Caco-2 (cell line): ENCODE measurements at regions not wholly inside any gene's neighbourhood (a gene's known extent, or its start where the extent isn't known, plus 50 kb on each side); places are given as distances from the start of the nearest gene placed in this dataset.
"Not testable (repeated sequence)": the region's sequence is repeated elsewhere in the genome, so short reads cannot be mapped to it uniquely, and the experiment has no call there.

ENCODE experiments used
- BruUV-seq: library from RNA; stranded (reverse); fragments of 400-500 nt; replicated peaks from 2 replicates; lab custom pipeline; 2021; lab: Mats Ljungman, UMichigan
- CTCF ChIA-PET: fragments of 300-600 bp; sonication (Branson Sonifier 250); formaldehyde crosslinking; loops from one replicate; lab custom pipeline; 2022; ENCODE audit warnings: antibody characterized with exemption; lab: Charles Lee
- POLR2A ChIA-PET: fragments of 300-600 bp; sonication (Branson Sonifier 250); formaldehyde crosslinking; loops from one replicate; lab custom pipeline; 2022; ENCODE audit warnings: antibody characterized with exemption; lab: Charles Lee
- DNase-seq, 2 experiments: peaks; one replicate each; pipeline versions ENCODE4 v3.0.0 to v3.0.0-alpha.2; 2020 to 2022
- H3K27me3 ChIP-seq: replicated peaks from 2 replicates; pipeline ENCODE4 v1.6.0; 2011; ENCODE audit warnings: low read length; ENCODE audit not compliant: control insufficient read depth, insufficient read depth
- H3K36me3 ChIP-seq: 2 replicates; pipeline ENCODE4 v1.5.1; 2011; ENCODE audit warnings: low read length; ENCODE audit not compliant: control insufficient read depth, insufficient read depth
- H3K4me1 ChIP-seq: fragments of 250-450 bp; sonication (Bioruptor Pico); 2 replicates; pipeline ENCODE4 v1.5.1; 2020; ENCODE audit warnings: mild to moderate bottlenecking
- H3K4me3 ChIP-seq: 2 replicates; pipeline ENCODE4 v1.5.1; 2011; ENCODE audit warnings: low read depth, mild to moderate bottlenecking, control low read depth, low read length
- H3K9me3 ChIP-seq: fragments of 250-450 bp; sonication (Bioruptor Pico); 2 replicates; pipeline ENCODE4 v1.5.1; 2020; ENCODE audit warnings: mild to moderate bottlenecking, moderate library complexity
- H3K27ac Mint-ChIP-seq: one replicate; pipeline ENCODE4 v1.8.0; 2022; ENCODE audit warnings: mixed read lengths; ENCODE audit not compliant: unreplicated experiment
- H3K27me3 Mint-ChIP-seq: one replicate; pipeline ENCODE4 v1.8.0; 2022; ENCODE audit warnings: mixed read lengths; ENCODE audit not compliant: insufficient read depth, unreplicated experiment
- H3K36me3 Mint-ChIP-seq: one replicate; pipeline ENCODE4 v1.8.0; 2022; ENCODE audit warnings: mild to moderate bottlenecking, mixed read lengths; ENCODE audit not compliant: insufficient read depth, unreplicated experiment
- H3K4me1 Mint-ChIP-seq: one replicate; pipeline ENCODE4 v1.8.0; 2022; ENCODE audit warnings: low read depth, mixed read lengths; ENCODE audit not compliant: unreplicated experiment
- H3K4me3 Mint-ChIP-seq: one replicate; pipeline ENCODE4 v1.8.0; 2022; ENCODE audit warnings: mild to moderate bottlenecking, moderate library complexity, mixed read lengths; ENCODE audit not compliant: unreplicated experiment
- H3K9me3 Mint-ChIP-seq: one replicate; pipeline ENCODE4 v1.8.0; 2022; ENCODE audit warnings: mixed read lengths; ENCODE audit not compliant: unreplicated experiment
- CTCF ChIP-seq, 2 experiments: fragments of 200-600 bp in 1 of 2; IDR thresholded peaks; 1 replicate in 1 of 2; 2 replicates in 1 of 2; pipeline versions ENCODE4 v1.5.1 to v1.8.0; 2011 to 2022; ENCODE audit warnings: antibody characterized with exemption in 1 of 2, control low read depth in 1 of 2, inconsistent platforms in 1 of 2, low read depth in 1 of 2, low read length in 1 of 2, mild to moderate bottlenecking in 1 of 2, moderate library complexity in 1 of 2; ENCODE audit not compliant: insufficient read depth in 1 of 2, severe bottlenecking in 1 of 2, unreplicated experiment in 1 of 2
- intact Hi-C: fragments of 100-400 bp; cut with micrococcal nuclease; formaldehyde crosslinking; loops from one replicate; pipeline ENCODE4 v1.10.0; 2022; ENCODE audit not compliant: unreplicated experiment

GRCh38 chr10:34904191-34904590, 89.1 kb upstream of the PARD3 start:
- POLR2A ChIA-PET = no interaction called here
- H3K36me3 ChIP-seq = no peaks in the 10 kb centered on the region
- no peaks in the 10 kb centered on the region for H3K9me3 ChIP-seq
- H3K27me3 ChIP-seq = no peaks in the 10 kb centered on the region
- no peak overlapping the region for H3K4me3 ChIP-seq
- no peaks in the 10 kb centered on the region for H3K4me1 Mint-ChIP-seq
- H3K4me1 ChIP-seq = no peaks in the 10 kb centered on the region
- no peaks in the 10 kb centered on the region for H3K36me3 Mint-ChIP-seq
- CTCF ChIA-PET = no interaction called here
- H3K4me3 Mint-ChIP-seq = no peak overlapping the region
- intact Hi-C loops = no loop called here
- BruUV-seq = no TSS peak
- TF ChIP-seq CTCF (IDR thresholded peaks at IDR 0.05; ENCODE audit: insufficient read depth in 1 of 2, low read depth in 1 of 2, low read length in 1 of 2, severe bottlenecking in 1 of 2, unreplicated experiment in 1 of 2) = no peak
- no peaks in the 10 kb centered on the region for H3K27me3 Mint-ChIP-seq
- no peaks in the 10 kb centered on the region for H3K9me3 Mint-ChIP-seq
- DNase-seq = no peak
- H3K27ac Mint-ChIP-seq = no peak overlapping the region

GRCh38 chr10:34899161-34899560, 84.1 kb upstream of the PARD3 start:
- no peaks in the 10 kb centered on the region for H3K27me3 ChIP-seq
- no peaks in the 10 kb centered on the region for H3K36me3 ChIP-seq
- TF ChIP-seq CTCF (IDR thresholded peaks at IDR 0.05; ENCODE audit: insufficient read depth in 1 of 2, low read depth in 1 of 2, low read length in 1 of 2, severe bottlenecking in 1 of 2, unreplicated experiment in 1 of 2) = no peak
- DNase-seq = no peak
- POLR2A ChIA-PET = no interaction called here
- Mint-ChIP-seq H3K4me3 (no peak overlapping the region), H3K27me3 (peaks cover 6% of the 10 kb centered on the region), H3K4me1 (no peaks in the 10 kb centered on the region), H3K36me3 (no peaks in the 10 kb centered on the region), H3K27ac (no peak overlapping the region), H3K9me3 (no peaks in the 10 kb centered on the region)
- H3K9me3 ChIP-seq = no peaks in the 10 kb centered on the region
- no peak overlapping the region for H3K4me3 ChIP-seq
- no TSS peak for BruUV-seq
- H3K4me1 ChIP-seq = no peaks in the 10 kb centered on the region
- intact Hi-C loops = no loop called here
- CTCF ChIA-PET = interaction anchor here (0.7 kb wide), 1 partner anchor 128 kb away, joined by 3 read pairs; no protein-coding TSS in a partner anchor

GRCh38 chr10:34895977-34896376, 80.9 kb upstream of the PARD3 start:
- peaks cover 6% of the 10 kb centered on the region for H3K27me3 Mint-ChIP-seq
- no peak for DNase-seq
- Histone ChIP-seq H3K9me3 (no peaks in the 10 kb centered on the region), H3K27me3 (no peaks in the 10 kb centered on the region), H3K4me3 (no peak overlapping the region), H3K36me3 (no peaks in the 10 kb centered on the region), H3K4me1 (no peaks in the 10 kb centered on the region)
- no peaks in the 10 kb centered on the region for H3K9me3 Mint-ChIP-seq
- ChIA-PET CTCF (no interaction called here), POLR2A (no interaction called here)
- BruUV-seq = no TSS peak
- no peak overlapping the region for H3K27ac Mint-ChIP-seq
- TF ChIP-seq CTCF (IDR thresholded peaks at IDR 0.05; ENCODE audit: insufficient read depth in 1 of 2, low read depth in 1 of 2, low read length in 1 of 2, severe bottlenecking in 1 of 2, unreplicated experiment in 1 of 2) = no peak
- no peaks in the 10 kb centered on the region for H3K4me1 Mint-ChIP-seq
- H3K4me3 Mint-ChIP-seq = no peak overlapping the region
- intact Hi-C loops = no loop called here
- H3K36me3 Mint-ChIP-seq = no peaks in the 10 kb centered on the region

GRCh38 chr10:34895046-34895445, 80.0 kb upstream of the PARD3 start:
- H3K4me1 ChIP-seq, BruUV-seq, DNase-seq, H3K4me1 Mint-ChIP-seq, H3K9me3 Mint-ChIP-seq, H3K27me3 ChIP-seq, H3K36me3 Mint-ChIP-seq, H3K9me3 ChIP-seq, H3K27me3 Mint-ChIP-seq, H3K27ac Mint-ChIP-seq, POLR2A ChIA-PET, intact Hi-C loops, H3K36me3 ChIP-seq, H3K4me3 Mint-ChIP-seq, H3K4me3 ChIP-seq: not testable (repeated sequence)
- CTCF ChIA-PET = interaction anchor here (0.7 kb wide), 1 partner anchor 46 kb away, joined by 3 read pairs; no protein-coding TSS in a partner anchor

GRCh38 chr10:34892521-34892920, 77.4 kb upstream of the PARD3 start:
- POLR2A ChIA-PET, H3K27me3 Mint-ChIP-seq, DNase-seq, H3K4me1 ChIP-seq, H3K36me3 Mint-ChIP-seq, H3K4me3 Mint-ChIP-seq, H3K36me3 ChIP-seq, H3K27ac Mint-ChIP-seq, H3K9me3 ChIP-seq, BruUV-seq, H3K4me1 Mint-ChIP-seq, H3K9me3 Mint-ChIP-seq, intact Hi-C loops, H3K27me3 ChIP-seq, H3K4me3 ChIP-seq, CTCF ChIA-PET: not testable (repeated sequence)
